ENCODE measurements at regions not wholly inside any gene's neighbourhood (a gene's known extent, or its start where the extent isn't known, plus 50 kb on each side); places are given as distances from the start of the nearest gene placed in this dataset.

- Histone ChIP-seq H3K4me1 (ENCODE audit: insufficient read depth, low read length, severe bottlenecking) (peaks cover 20% of the 10 kb centered on the region), H2AFZ (ENCODE audit: low read length) (no peak overlapping the region), H4K20me1 (ENCODE audit: insufficient read depth, low read length) (no peaks in the 10 kb centered on the region), H3K4me3 (ENCODE audit: low read depth, low read length, poor library complexity, severe bottlenecking) (no peak overlapping the region), H3K27ac (ENCODE audit: low read depth, low read length, poor library complexity, severe bottlenecking) (no peak overlapping the region), H3K27me3 (ENCODE audit: insufficient read depth, low read length) (no peaks in the 10 kb centered on the region), H3K4me2 (ENCODE audit: low read length) (no peak overlapping the region), H3K79me2 (ENCODE audit: insufficient read depth, low read length) (no peaks in the 10 kb centered on the region), H3F3A (ENCODE audit: insufficient read depth, low read length) (no peaks in the 10 kb centered on the region), H3K36me3 (ENCODE audit: insufficient read depth, low read length) (no peaks in the 10 kb centered on the region), H3K9me2 (ENCODE audit: low read depth, low read length) (no peaks in the 10 kb centered on the region), H3K9ac (ENCODE audit: low read length) (no peak overlapping the region), H3K9me3 (ENCODE audit: low read length) (0 out of 2 replicates have a peak, but pooled peaks cover 3% of the 10 kb centered on the region)
- TF ChIP-seq CTCF (IDR thresholded peaks at IDR 0.05; ENCODE audit: low read length): no peak
- no peak for TF ChIP-seq EZH2 (IDR thresholded peaks at IDR 0.05; ENCODE audit: borderline replicate concordance, low read length)
These were observed 81.2 kb downstream of the ARL4C start for GRCh38 chr2:234415706-234416105.

- TF ChIP-seq EZH2 (IDR thresholded peaks at IDR 0.05; ENCODE audit: borderline replicate concordance, low read length): no peak
- no peak for TF ChIP-seq CTCF (IDR thresholded peaks at IDR 0.05; ENCODE audit: low read length)
- no peaks in the 10 kb centered on the region for H3K36me3 ChIP-seq (ENCODE audit: insufficient read depth, low read length)
- H4K20me1 ChIP-seq (ENCODE audit: insufficient read depth, low read length): no peaks in the 10 kb centered on the region
- H3K9me3 ChIP-seq (ENCODE audit: low read length): 0 out of 2 replicates have a peak, but pooled peaks cover 3% of the 10 kb centered on the region
- peaks cover 20% of the 10 kb centered on the region for H3K4me1 ChIP-seq (ENCODE audit: insufficient read depth, low read length, severe bottlenecking)
- no peak overlapping the region for H3K4me2 ChIP-seq (ENCODE audit: low read length)
- H3K9ac ChIP-seq (ENCODE audit: low read length): no peak overlapping the region
- no peak overlapping the region for H3K27ac ChIP-seq (ENCODE audit: low read depth, low read length, poor library complexity, severe bottlenecking)
- H3F3A ChIP-seq (ENCODE audit: insufficient read depth, low read length): no peaks in the 10 kb centered on the region
- no peaks in the 10 kb centered on the region for H3K9me2 ChIP-seq (ENCODE audit: low read depth, low read length)
- H2AFZ ChIP-seq (ENCODE audit: low read length): no peak overlapping the region
- H3K4me3 ChIP-seq (ENCODE audit: low read depth, low read length, poor library complexity, severe bottlenecking): no peak overlapping the region
- no peaks in the 10 kb centered on the region for H3K79me2 ChIP-seq (ENCODE audit: insufficient read depth, low read length)
- H3K27me3 ChIP-seq (ENCODE audit: insufficient read depth, low read length): no peaks in the 10 kb centered on the region
These were observed 82.3 kb downstream of the ARL4C start for GRCh38 chr2:234414596-234414995.

- no peak overlapping the region for H3K4me3 ChIP-seq (ENCODE audit: low read depth, low read length, poor library complexity, severe bottlenecking)
- H3K27me3 ChIP-seq (ENCODE audit: insufficient read depth, low read length): no peaks in the 10 kb centered on the region
- no peak overlapping the region for H3K4me2 ChIP-seq (ENCODE audit: low read length)
- TF ChIP-seq EZH2 (IDR thresholded peaks at IDR 0.05; ENCODE audit: borderline replicate concordance, low read length) (no peak), CTCF (IDR thresholded peaks at IDR 0.05; ENCODE audit: low read length) (no peak)
- H3K9me3 ChIP-seq (ENCODE audit: low read length): no peaks in the 10 kb centered on the region
- no peak overlapping the region for H3K9ac ChIP-seq (ENCODE audit: low read length)
- no peak overlapping the region for H3K27ac ChIP-seq (ENCODE audit: low read depth, low read length, poor library complexity, severe bottlenecking)
- no peaks in the 10 kb centered on the region for H3K79me2 ChIP-seq (ENCODE audit: insufficient read depth, low read length)
- H3K36me3 ChIP-seq (ENCODE audit: insufficient read depth, low read length): no peaks in the 10 kb centered on the region
- no peaks in the 10 kb centered on the region for H3K9me2 ChIP-seq (ENCODE audit: low read depth, low read length)
- no peaks in the 10 kb centered on the region for H3F3A ChIP-seq (ENCODE audit: insufficient read depth, low read length)
- peaks cover 20% of the 10 kb centered on the region for H3K4me1 ChIP-seq (ENCODE audit: insufficient read depth, low read length, severe bottlenecking)
- H4K20me1 ChIP-seq (ENCODE audit: insufficient read depth, low read length): no peaks in the 10 kb centered on the region
- H2AFZ ChIP-seq (ENCODE audit: low read length): no peak overlapping the region
These were observed 84.2 kb downstream of the ARL4C start for GRCh38 chr2:234412726-234413125.
